H9 (cell line): ENCODE measurements at regions not wholly inside any gene's neighbourhood (a gene's known extent, or its start where the extent isn't known, plus 50 kb on each side); places are given as distances from the start of the nearest gene placed in this dataset.
A peak's percentile ranks its signal among the peaks of the same experiment; 100 is the strongest.

ENCODE experiments used
- DNase-seq: peaks from one replicate; pipeline ENCODE4 v3.0.0-alpha.2; 2017
- H2AFZ ChIP-seq: one replicate; pipeline ENCODE4 v1.6.1; 2013; ENCODE audit warnings: mild to moderate bottlenecking, low read length, control low read depth, moderate library complexity
- H2AK5ac ChIP-seq: 2 replicates; pipeline ENCODE4 v1.6.1; 2013; ENCODE audit warnings: low read length, control low read depth, mixed read lengths; ENCODE audit not compliant: insufficient read length
- H2BK120ac ChIP-seq: one replicate; pipeline ENCODE4 v1.6.1; 2013; ENCODE audit warnings: low read depth, mild to moderate bottlenecking, low read length, control low read depth, inconsistent platforms; ENCODE audit not compliant: poor library complexity, severe bottlenecking
- H2BK12ac ChIP-seq: 2 replicates; pipeline ENCODE4 v1.6.1; 2013; ENCODE audit warnings: low read length, control low read depth, mixed read lengths, low read depth; ENCODE audit not compliant: insufficient read length
- H2BK15ac ChIP-seq: 2 replicates; pipeline ENCODE4 v1.6.1; 2013; ENCODE audit warnings: low read depth, low read length, control low read depth
- H2BK20ac ChIP-seq: one replicate; pipeline ENCODE4 v1.6.1; 2013; ENCODE audit warnings: low read depth, mild to moderate bottlenecking, low read length, control low read depth, inconsistent platforms; ENCODE audit not compliant: poor library complexity, severe bottlenecking
- H2BK5ac ChIP-seq: 2 replicates; pipeline ENCODE4 v1.6.1; 2013; ENCODE audit warnings: low read length, control low read depth, mixed read lengths; ENCODE audit not compliant: insufficient read length
- H3K14ac ChIP-seq: 2 replicates; pipeline ENCODE4 v1.6.1; 2013; ENCODE audit warnings: low read length, control low read depth; ENCODE audit not compliant: insufficient read depth
- H3K18ac ChIP-seq: 2 replicates; pipeline ENCODE4 v1.6.1; 2013; ENCODE audit warnings: low read depth, mild to moderate bottlenecking, mixed read lengths, low read length, control low read depth; ENCODE audit not compliant: insufficient read length
- H3K23ac ChIP-seq: 2 replicates; pipeline ENCODE4 v1.6.1; 2013; ENCODE audit warnings: low read length, control low read depth, mixed read lengths, low read depth; ENCODE audit not compliant: insufficient read length
- H3K23me2 ChIP-seq: 2 replicates; pipeline ENCODE4 v1.6.1; 2013; ENCODE audit warnings: low read depth, mild to moderate bottlenecking, mixed read lengths, low read length, control low read depth; ENCODE audit not compliant: insufficient read length, poor library complexity, severe bottlenecking
- H3K27ac ChIP-seq: 2 replicates; pipeline ENCODE4 v1.5.1; 2013; ENCODE audit warnings: low read length, control low read depth, mixed read lengths, low read depth; ENCODE audit not compliant: insufficient read length
- H3K27me3 ChIP-seq: 2 replicates; pipeline ENCODE4 v1.6.1; 2013; ENCODE audit warnings: low read length, control low read depth, inconsistent platforms; ENCODE audit not compliant: insufficient read depth
- H3K4ac ChIP-seq: 2 replicates; pipeline ENCODE4 v1.6.1; 2013; ENCODE audit warnings: low read depth, mild to moderate bottlenecking, control low read depth, inconsistent platforms, low read length, moderate library complexity
- H3K4me1 ChIP-seq: 2 replicates; pipeline ENCODE4 v1.6.1; 2013; ENCODE audit warnings: low read length, control low read depth, inconsistent platforms; ENCODE audit not compliant: insufficient read depth
- H3K4me2 ChIP-seq: 2 replicates; pipeline ENCODE4 v1.6.1; 2013; ENCODE audit warnings: low read length, control low read depth, mixed read lengths; ENCODE audit not compliant: insufficient read length, insufficient read depth
- H3K56ac ChIP-seq: 2 replicates; pipeline ENCODE4 v1.6.1; 2013; ENCODE audit warnings: low read depth, mild to moderate bottlenecking, mixed read lengths, low read length, control low read depth; ENCODE audit not compliant: insufficient read length
- H3K79me1 ChIP-seq: 2 replicates; pipeline ENCODE4 v1.6.1; 2013; ENCODE audit warnings: low read depth, mild to moderate bottlenecking, moderate library complexity, low read length, control low read depth, inconsistent platforms; ENCODE audit not compliant: insufficient read depth, poor library complexity, severe bottlenecking
- H3K79me2 ChIP-seq: 2 replicates; pipeline ENCODE4 v1.6.1; 2013; ENCODE audit warnings: low read length, control low read depth, inconsistent platforms; ENCODE audit not compliant: insufficient read depth
- H3K9ac ChIP-seq: 2 replicates; pipeline ENCODE4 v1.6.1; 2013; ENCODE audit warnings: low read length, control low read depth, mixed read lengths; ENCODE audit not compliant: insufficient read length; ENCODE audit errors: extremely low read depth
- H3K9me3 ChIP-seq: one replicate; pipeline ENCODE4 v1.6.1; 2013; ENCODE audit warnings: low read depth, low read length, inconsistent platforms; ENCODE audit not compliant: control insufficient read depth
- H3T11ph ChIP-seq: one replicate; pipeline ENCODE4 v1.6.1; 2013; ENCODE audit warnings: mild to moderate bottlenecking, low read length, control low read depth, inconsistent platforms
- H4K20me1 ChIP-seq: one replicate; pipeline ENCODE4 v1.6.1; 2013; ENCODE audit not compliant: control insufficient read depth, insufficient read length, insufficient read depth
- H4K5ac ChIP-seq: 2 replicates; pipeline ENCODE4 v1.6.1; 2013; ENCODE audit warnings: low read depth, mild to moderate bottlenecking, mixed read lengths, low read length, control low read depth; ENCODE audit not compliant: insufficient read length
- H4K8ac ChIP-seq: replicated peaks from 2 replicates; pipeline ENCODE4 v1.6.1; 2013; ENCODE audit warnings: low read length, control low read depth, mixed read lengths, low read depth; ENCODE audit not compliant: insufficient read length
- H4K91ac ChIP-seq: 2 replicates; pipeline ENCODE4 v1.6.1; 2013; ENCODE audit warnings: low read depth, mild to moderate bottlenecking, moderate library complexity, mixed read lengths, low read length, control low read depth; ENCODE audit not compliant: insufficient read length
- H3K27ac Mint-ChIP-seq, 3 experiments: 2 replicates in 2 of 3; 3 replicates in 1 of 3; pipeline ENCODE4 v1.8.0; 2020 to 2021; ENCODE audit warnings: mixed read lengths in 3 of 3, mild to moderate bottlenecking in 1 of 3, moderate library complexity in 1 of 3
- H3K27me3 Mint-ChIP-seq: 2 replicates; pipeline ENCODE4 v1.8.0; 2021; ENCODE audit warnings: low read depth, mild to moderate bottlenecking, moderate library complexity, mixed read lengths
- H3K36me3 Mint-ChIP-seq, 3 experiments: 2 replicates in 2 of 3; 3 replicates in 1 of 3; pipeline ENCODE4 v1.8.0; 2020 to 2021; ENCODE audit warnings: low read depth in 3 of 3, mixed read lengths in 3 of 3; ENCODE audit not compliant: insufficient read depth in 1 of 3
- H3K4me1 Mint-ChIP-seq, 2 experiments: 2 replicates each; pipeline ENCODE4 v1.8.0; 2020; ENCODE audit warnings: mixed read lengths in 2 of 2
- H3K4me3 Mint-ChIP-seq, 2 experiments: 2 replicates in 1 of 2; 3 replicates in 1 of 2; pipeline ENCODE4 v1.8.0; 2020 to 2021; ENCODE audit warnings: mild to moderate bottlenecking in 2 of 2, mixed read lengths in 2 of 2, moderate library complexity in 1 of 2
- H3K9me3 Mint-ChIP-seq, 2 experiments: 2 replicates in 1 of 2; 3 replicates in 1 of 2; pipeline ENCODE4 v1.8.0; 2020; ENCODE audit warnings: mild to moderate bottlenecking in 2 of 2, mixed read lengths in 2 of 2, moderate library complexity in 1 of 2
- CTCF ChIP-seq: fragments of 200-600 bp; sonication (generic); conservative IDR thresholded peaks from 3 replicates; pipeline ENCODE4 v1.8.0; 2021; ENCODE audit warnings: antibody characterized with exemption, mild to moderate bottlenecking
- WGBS: extraction: QIAGEN DNeasy Blood & Tissue Kit; methylation state at CpG from one replicate; pipeline ENCODE4 v1.1.7; 2013; ENCODE audit warnings: missing lambda C conversion rate, low lambda C conversion rate, mixed read lengths; ENCODE audit not compliant: insufficient read length; ENCODE audit errors: extremely low coverage; 5-methylcytosine and 5-hydroxymethylcytosine counted together

DNA sequence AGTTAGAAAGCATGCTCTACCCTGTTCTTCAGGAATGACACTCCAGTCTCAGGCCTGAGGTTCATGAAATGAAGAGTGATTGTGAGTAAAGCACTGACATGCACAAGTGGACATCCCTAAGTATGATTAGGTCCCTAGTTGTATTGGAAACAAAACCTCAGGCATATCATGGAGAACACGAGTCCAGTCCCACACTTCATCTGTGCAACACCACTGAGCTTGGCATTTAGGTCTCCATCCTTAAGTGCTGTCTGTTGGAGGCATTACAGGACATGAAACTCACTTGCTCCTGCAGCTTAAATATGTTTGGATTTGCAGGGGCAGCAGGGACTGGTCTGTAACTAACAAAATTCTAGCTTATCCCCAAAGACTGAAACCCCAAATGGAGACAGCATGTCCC lies 250.3 kb upstream of the KLHL29 start:
- Mint-ChIP-seq H3K27ac (no peak overlapping the region), H3K9me3 (no peaks in the 10 kb centered on the region; a peak in 3 of 5 replicates), H3K4me1 (peaks cover 21 to 27% of the 10 kb centered on the region in 2 experiments), H3K27me3 (no peaks in the 10 kb centered on the region), H3K4me3 (no peak overlapping the region), H3K36me3 (no peaks in the 10 kb centered on the region; a peak in 2 of 7 replicates)
- TF ChIP-seq CTCF: no peak
- H4K8ac ChIP-seq: no peak overlapping the region
- H2BK120ac ChIP-seq: no peak overlapping the region
- H2AFZ ChIP-seq: no peak overlapping the region
- no peak overlapping the region for H2BK5ac ChIP-seq
- no peak overlapping the region for H2BK12ac ChIP-seq
- H3T11ph ChIP-seq: no peak overlapping the region
- no peaks in the 10 kb centered on the region for H3K79me2 ChIP-seq
- peak overlapping the region; percentile 30 for H3K18ac ChIP-seq
- no peak overlapping the region for H2BK15ac ChIP-seq
- no peaks in the 10 kb centered on the region for H3K9me3 ChIP-seq
- DNase-seq: no peak
- no peaks in the 10 kb centered on the region for H4K20me1 ChIP-seq
- no CpG with 5 or more reads among the region's 1 CpG for WGBS
- no peaks in the 10 kb centered on the region for H3K27me3 ChIP-seq
- H3K27ac ChIP-seq: no peak overlapping the region
- no peak overlapping the region for H4K91ac ChIP-seq
- H3K23me2 ChIP-seq: no peaks in the 10 kb centered on the region
- no peak overlapping the region for H3K23ac ChIP-seq
- H3K9ac ChIP-seq: no peak overlapping the region
- no peak overlapping the region for H3K14ac ChIP-seq
- no peak overlapping the region for H3K56ac ChIP-seq
- H3K4me1 ChIP-seq: no peaks in the 10 kb centered on the region
- H3K79me1 ChIP-seq: no peaks in the 10 kb centered on the region
- no peak overlapping the region for H4K5ac ChIP-seq
- H2BK20ac ChIP-seq: no peak overlapping the region
- no peak overlapping the region for H2AK5ac ChIP-seq
- H3K4ac ChIP-seq: no peak overlapping the region
- H3K4me2 ChIP-seq: no peak overlapping the region
